Mesenchymal stem cell (in vitro differentiated cells and primary cell): ENCODE measurements at regions not wholly inside any gene's neighbourhood (a gene's known extent, or its start where the extent isn't known, plus 50 kb on each side); places are given as distances from the start of the nearest gene placed in this dataset. TPM values are rescaled to one million over a fixed set of nuclear protein-coding genes. Genes with fewer than 3 reads are reported as not detected.

ENCODE experiments used
- DNase-seq: peaks from one replicate; pipeline ENCODE4 v3.0.0-alpha.2; 2013
- H2AFZ ChIP-seq: one replicate; pipeline ENCODE4 v1.6.1; 2013; ENCODE audit warnings: low read depth, mild to moderate bottlenecking, control low read depth, inconsistent platforms, low read length, moderate library complexity
- H2AK5ac ChIP-seq: 2 replicates; pipeline ENCODE4 v1.6.1; 2013; ENCODE audit warnings: low read length, moderate library complexity, mild to moderate bottlenecking, inconsistent platforms; ENCODE audit not compliant: severe bottlenecking
- H2BK120ac ChIP-seq: one replicate; pipeline ENCODE4 v1.6.1; 2013; ENCODE audit warnings: low read depth, mild to moderate bottlenecking, inconsistent platforms, low read length, moderate library complexity
- H2BK12ac ChIP-seq, 2 experiments: one replicate each; pipeline ENCODE4 v1.6.1; 2013; ENCODE audit warnings: inconsistent platforms in 2 of 2, low read length in 2 of 2, mild to moderate bottlenecking in 2 of 2, moderate library complexity in 2 of 2, control low read depth in 1 of 2
- H2BK15ac ChIP-seq: one replicate; pipeline ENCODE4 v1.6.1; 2013; ENCODE audit warnings: mild to moderate bottlenecking, low read depth, inconsistent platforms; ENCODE audit not compliant: poor library complexity, severe bottlenecking
- H2BK5ac ChIP-seq: 2 replicates; pipeline ENCODE4 v1.6.1; 2013; ENCODE audit warnings: low read depth, mild to moderate bottlenecking, low read length, control low read depth, inconsistent platforms; ENCODE audit not compliant: poor library complexity, severe bottlenecking
- H3K14ac ChIP-seq, 2 experiments: one replicate each; pipeline ENCODE4 v1.6.1; 2013; ENCODE audit warnings: inconsistent platforms in 2 of 2, low read length in 2 of 2, control low read depth in 1 of 2, mild to moderate bottlenecking in 1 of 2, moderate library complexity in 1 of 2
- H3K18ac ChIP-seq, 2 experiments: one replicate each; pipeline ENCODE4 v1.6.1; 2013; ENCODE audit warnings: inconsistent platforms in 2 of 2, low read length in 2 of 2, control low read depth in 1 of 2, low read depth in 1 of 2, mild to moderate bottlenecking in 1 of 2
- H3K23ac ChIP-seq, 2 experiments: one replicate each; pipeline ENCODE4 v1.6.1; 2013; ENCODE audit warnings: inconsistent platforms in 2 of 2, low read length in 2 of 2, mild to moderate bottlenecking in 2 of 2, moderate library complexity in 2 of 2, control low read depth in 1 of 2
- H3K27ac ChIP-seq: 2 replicates; pipeline ENCODE4 v1.5.1; 2013; ENCODE audit warnings: mild to moderate bottlenecking, moderate library complexity, low read length, control low read depth, inconsistent platforms; ENCODE audit not compliant: poor library complexity, severe bottlenecking
- H3K27me3 ChIP-seq, 2 experiments: 2 replicates each; pipeline versions ENCODE4 v1.6.1 to v1.7.0; 2013; ENCODE audit warnings: low read length in 2 of 2, mild to moderate bottlenecking in 2 of 2, moderate library complexity in 2 of 2, control low read depth in 1 of 2, inconsistent platforms in 1 of 2; ENCODE audit not compliant: control insufficient read depth in 1 of 2, insufficient read depth in 1 of 2
- H3K36me3 ChIP-seq, 2 experiments: 2 replicates each; pipeline versions ENCODE4 v1.6.1 to v1.7.0; 2013; ENCODE audit warnings: low read length in 2 of 2, control low read depth in 1 of 2, inconsistent platforms in 1 of 2, low read depth in 1 of 2, mild to moderate bottlenecking in 1 of 2; ENCODE audit not compliant: insufficient read depth in 2 of 2, control insufficient read depth in 1 of 2
- H3K4ac ChIP-seq, 2 experiments: one replicate each; pipeline ENCODE4 v1.6.1; 2013; ENCODE audit warnings: inconsistent platforms in 2 of 2, low read length in 2 of 2, mild to moderate bottlenecking in 2 of 2, moderate library complexity in 2 of 2, control low read depth in 1 of 2, low read depth in 1 of 2
- H3K4me1 ChIP-seq: 2 replicates; pipeline ENCODE4 v1.6.1; 2013; ENCODE audit warnings: low read depth, low read length, control low read depth; ENCODE audit not compliant: control insufficient read depth, insufficient read depth
- H3K4me2 ChIP-seq: 2 replicates; pipeline ENCODE4 v1.6.1; 2013; ENCODE audit warnings: low read length, mild to moderate bottlenecking, inconsistent platforms; ENCODE audit not compliant: poor library complexity, severe bottlenecking
- H3K4me3 ChIP-seq, 2 experiments: 2 replicates each; pipeline versions ENCODE4 v1.5.1 to v1.7.0; 2013; ENCODE audit warnings: low read length in 2 of 2, mild to moderate bottlenecking in 2 of 2, control low read depth in 1 of 2, low read depth in 1 of 2; ENCODE audit not compliant: insufficient read depth in 1 of 2
- H3K79me1 ChIP-seq: replicated peaks from 2 replicates; pipeline ENCODE4 v1.6.1; 2013; ENCODE audit warnings: mild to moderate bottlenecking, control low read depth, low read length, inconsistent platforms; ENCODE audit not compliant: poor library complexity, severe bottlenecking
- H3K9ac ChIP-seq: 2 replicates; pipeline ENCODE4 v1.7.0; 2013; ENCODE audit warnings: mild to moderate bottlenecking, low read length, moderate library complexity
- H3K9me3 ChIP-seq: 2 replicates; pipeline ENCODE4 v1.7.0; 2013; ENCODE audit warnings: mild to moderate bottlenecking, low read length; ENCODE audit not compliant: control insufficient read depth
- H4K8ac ChIP-seq: one replicate; pipeline ENCODE4 v1.6.1; 2013; ENCODE audit warnings: inconsistent platforms, mild to moderate bottlenecking, low read length, moderate library complexity
- H4K91ac ChIP-seq: one replicate; pipeline ENCODE4 v1.6.1; 2013; ENCODE audit warnings: mild to moderate bottlenecking, low read length, inconsistent platforms
- WGBS: methylation state at CpG from one replicate; pipeline ENCODE4 v1.1.7; 2013; ENCODE audit warnings: mixed read lengths; 5-methylcytosine and 5-hydroxymethylcytosine counted together
- small RNA-seq: library from polyadenylated mRNA; stranded (forward); fragments of <200 nt; extraction: miRNeasy Mini kit (QIAGEN cat#:217004); gene quantifications from one replicate; pipeline ENCODE3, GENCODE V24; 2013; ENCODE audit warnings: low read depth

- Histone ChIP-seq H3K27ac (no peak overlapping the region), H2BK15ac (no peak overlapping the region)
- WGBS: 54% methylated on average over 7 of the region's 7 CpGs
Observed at GRCh38 chr14:30822080-30822571, 52.2 kb upstream of the COCH start.

More at GRCh38 chr14:30822080-30822571, 52.2 kb upstream of the COCH start:
- Histone ChIP-seq H2BK120ac (no peak overlapping the region), H3K4ac (no peak overlapping the region), H2AFZ (no peak overlapping the region), H3K14ac (no peak overlapping the region), H4K91ac (no peak overlapping the region), H3K4me3 (no peak overlapping the region), H3K79me1 (no peaks in the 10 kb centered on the region), H2AK5ac (no peak overlapping the region), H3K4me1 (no peaks in the 10 kb centered on the region), H3K23ac (no peak overlapping the region), H3K9ac (no peak overlapping the region), H3K36me3 (no peaks in the 10 kb centered on the region), H3K27me3 (no peaks in the 10 kb centered on the region), H4K8ac (no peak overlapping the region), H3K18ac (no peak overlapping the region), H2BK12ac (no peak overlapping the region), H3K9me3 (peaks cover 20% of the 10 kb centered on the region), H3K4me2 (no peak overlapping the region), H2BK5ac (no peak overlapping the region)
- no peak for DNase-seq

Small RNAs in the stretch of these regions (small RNA-seq; reads per million reads assigned to genes)
- gene AL049830.2: not detected
